ENCODE measurements at regions not wholly inside any gene's neighbourhood (a gene's known extent, or its start where the extent isn't known, plus 50 kb on each side); places are given as distances from the start of the nearest gene placed in this dataset.
"Not testable (repeated sequence)": the region's sequence is repeated elsewhere in the genome, so short reads cannot be mapped to it uniquely, and the experiment has no call there.

DNA sequence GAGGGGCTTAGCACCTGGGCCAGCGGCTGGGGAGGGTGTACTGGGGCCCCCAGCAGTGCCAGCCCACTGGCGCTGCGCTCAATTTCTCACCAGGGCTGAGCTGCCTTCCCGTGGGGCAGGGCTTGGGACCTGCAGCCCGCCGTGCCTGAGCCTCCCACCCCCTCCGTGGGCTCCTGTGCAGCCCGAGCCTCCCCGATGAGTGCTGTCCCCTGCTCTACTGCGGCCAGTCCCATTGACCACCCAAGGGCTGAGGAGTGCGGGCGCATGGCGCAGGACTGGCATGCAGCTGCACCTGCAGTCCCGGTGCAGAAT, 65.5 kb upstream of the SLC25A43 start:
- H3K4me1 ChIP-seq (ENCODE audit: insufficient read depth, low read length, poor library complexity, severe bottlenecking); H3F3A ChIP-seq (ENCODE audit: low read depth); H3K79me2 ChIP-seq (ENCODE audit: insufficient read depth, low read length): not testable (repeated sequence)

DNA sequence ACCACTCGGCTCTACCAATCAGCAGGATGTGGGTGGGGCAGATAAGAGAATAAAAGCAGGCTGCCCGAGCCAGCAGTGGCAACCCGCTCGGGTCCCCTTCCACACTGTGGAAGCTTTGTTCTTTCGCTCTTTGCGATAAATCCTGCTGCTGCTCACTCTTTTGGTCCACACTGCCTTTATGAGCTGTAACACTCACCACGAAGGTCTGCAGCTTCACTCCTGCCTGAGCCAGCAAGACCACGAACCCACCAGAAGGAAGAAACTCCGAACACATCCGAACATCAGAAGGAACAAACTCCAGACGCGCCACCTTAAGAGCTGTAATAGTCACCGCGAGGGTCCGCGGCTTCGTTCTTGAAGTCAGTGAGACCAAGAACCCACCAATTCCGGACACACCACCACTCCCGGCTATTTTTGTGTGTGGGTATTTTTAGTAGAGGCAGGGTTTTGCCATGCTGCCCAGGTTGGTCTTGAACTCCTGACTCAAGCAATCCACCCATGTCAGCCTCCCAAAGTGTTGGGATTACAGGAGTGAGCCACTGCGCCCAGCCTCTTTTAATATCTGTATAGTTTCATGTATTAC, 64.6 kb upstream of the SLC25A43 start:
- H3F3A ChIP-seq (ENCODE audit: low read depth); H2AFZ ChIP-seq (ENCODE audit: low read length); H3K9me3 ChIP-seq (ENCODE audit: insufficient read depth, low read depth, low read length); H3K4me1 ChIP-seq (ENCODE audit: insufficient read depth, low read length, poor library complexity, severe bottlenecking); H3K4me3 ChIP-seq (ENCODE audit: low read length, poor library complexity, severe bottlenecking); H3K9me2 ChIP-seq (replicated peaks; ENCODE audit: low read depth, low read length); H4K20me1 ChIP-seq (ENCODE audit: insufficient read depth, low read length, poor library complexity, severe bottlenecking); H3K36me3 ChIP-seq (ENCODE audit: insufficient read depth, low read length); H3K79me2 ChIP-seq (ENCODE audit: insufficient read depth, low read length); H3K4me2 ChIP-seq (ENCODE audit: low read depth, low read length, poor library complexity, severe bottlenecking); H3K9ac ChIP-seq (ENCODE audit: low read depth, low read length, poor library complexity, severe bottlenecking); H3K27me3 ChIP-seq (ENCODE audit: insufficient read depth, low read length, poor library complexity, severe bottlenecking): not testable (repeated sequence)

More for the DNA sequence above, 65.5 kb upstream of the SLC25A43 start:
- H2AFZ ChIP-seq (ENCODE audit: low read length); H3K4me3 ChIP-seq (ENCODE audit: low read length, poor library complexity, severe bottlenecking); H3K4me2 ChIP-seq (ENCODE audit: low read depth, low read length, poor library complexity, severe bottlenecking); H3K27me3 ChIP-seq (ENCODE audit: insufficient read depth, low read length, poor library complexity, severe bottlenecking); H4K20me1 ChIP-seq (ENCODE audit: insufficient read depth, low read length, poor library complexity, severe bottlenecking); H3K9ac ChIP-seq (ENCODE audit: low read depth, low read length, poor library complexity, severe bottlenecking); H3K36me3 ChIP-seq (ENCODE audit: insufficient read depth, low read length); H3K9me2 ChIP-seq (replicated peaks; ENCODE audit: low read depth, low read length); H3K9me3 ChIP-seq (ENCODE audit: insufficient read depth, low read depth, low read length): not testable (repeated sequence)

DNA sequence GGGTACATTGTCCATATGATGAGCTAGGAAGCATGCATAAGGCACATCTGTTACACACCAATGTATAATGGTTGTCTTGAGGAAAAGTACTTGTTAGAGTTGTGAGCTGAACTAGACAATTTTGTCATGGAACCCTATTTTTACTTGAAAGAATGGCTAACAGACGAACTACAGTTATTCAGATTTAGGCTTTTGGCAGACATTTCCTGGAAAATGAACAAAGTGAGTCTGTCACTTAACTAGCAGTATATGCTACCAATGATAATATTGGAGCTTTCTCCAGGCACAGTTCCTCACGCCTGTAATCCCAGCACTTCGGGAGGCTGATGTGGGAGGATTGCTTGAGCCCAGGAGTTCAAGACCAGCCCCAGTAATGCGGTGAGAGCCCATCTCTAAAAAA, 61.9 kb upstream of the SLC25A43 start:
- Histone ChIP-seq H3K4me1 (ENCODE audit: insufficient read depth, low read length, poor library complexity, severe bottlenecking) (no peaks in the 10 kb centered on the region), H4K20me1 (ENCODE audit: insufficient read depth, low read length, poor library complexity, severe bottlenecking) (no peaks in the 10 kb centered on the region), H3K36me3 (ENCODE audit: insufficient read depth, low read length) (no peaks in the 10 kb centered on the region), H3K9ac (ENCODE audit: low read depth, low read length, poor library complexity, severe bottlenecking) (no peak overlapping the region), H3K9me2 (replicated peaks; ENCODE audit: low read depth, low read length) (no peaks in the 10 kb centered on the region), H3F3A (ENCODE audit: low read depth) (no peaks in the 10 kb centered on the region), H3K9me3 (ENCODE audit: insufficient read depth, low read depth, low read length) (no peaks in the 10 kb centered on the region), H2AFZ (ENCODE audit: low read length) (no peak overlapping the region), H3K4me3 (ENCODE audit: low read length, poor library complexity, severe bottlenecking) (no peak overlapping the region), H3K27me3 (ENCODE audit: insufficient read depth, low read length, poor library complexity, severe bottlenecking) (no peaks in the 10 kb centered on the region), H3K79me2 (ENCODE audit: insufficient read depth, low read length) (no peaks in the 10 kb centered on the region), H3K4me2 (ENCODE audit: low read depth, low read length, poor library complexity, severe bottlenecking) (no peak overlapping the region)
- TF ChIP-seq, protein P1, sequence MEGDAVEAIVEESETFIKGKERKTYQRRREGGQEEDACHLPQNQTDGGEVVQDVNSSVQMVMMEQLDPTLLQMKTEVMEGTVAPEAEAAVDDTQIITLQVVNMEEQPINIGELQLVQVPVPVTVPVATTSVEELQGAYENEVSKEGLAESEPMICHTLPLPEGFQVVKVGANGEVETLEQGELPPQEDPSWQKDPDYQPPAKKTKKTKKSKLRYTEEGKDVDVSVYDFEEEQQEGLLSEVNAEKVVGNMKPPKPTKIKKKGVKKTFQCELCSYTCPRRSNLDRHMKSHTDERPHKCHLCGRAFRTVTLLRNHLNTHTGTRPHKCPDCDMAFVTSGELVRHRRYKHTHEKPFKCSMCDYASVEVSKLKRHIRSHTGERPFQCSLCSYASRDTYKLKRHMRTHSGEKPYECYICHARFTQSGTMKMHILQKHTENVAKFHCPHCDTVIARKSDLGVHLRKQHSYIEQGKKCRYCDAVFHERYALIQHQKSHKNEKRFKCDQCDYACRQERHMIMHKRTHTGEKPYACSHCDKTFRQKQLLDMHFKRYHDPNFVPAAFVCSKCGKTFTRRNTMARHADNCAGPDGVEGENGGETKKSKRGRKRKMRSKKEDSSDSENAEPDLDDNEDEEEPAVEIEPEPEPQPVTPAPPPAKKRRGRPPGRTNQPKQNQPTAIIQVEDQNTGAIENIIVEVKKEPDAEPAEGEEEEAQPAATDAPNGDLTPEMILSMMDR (conservative IDR thresholded peaks at IDR 0.05; ENCODE audit: low read length) = no peak
- no peak for TF ChIP-seq EZH2phosphoT487 (IDR thresholded peaks at IDR 0.05; ENCODE audit: borderline replicate concordance)

DNA sequence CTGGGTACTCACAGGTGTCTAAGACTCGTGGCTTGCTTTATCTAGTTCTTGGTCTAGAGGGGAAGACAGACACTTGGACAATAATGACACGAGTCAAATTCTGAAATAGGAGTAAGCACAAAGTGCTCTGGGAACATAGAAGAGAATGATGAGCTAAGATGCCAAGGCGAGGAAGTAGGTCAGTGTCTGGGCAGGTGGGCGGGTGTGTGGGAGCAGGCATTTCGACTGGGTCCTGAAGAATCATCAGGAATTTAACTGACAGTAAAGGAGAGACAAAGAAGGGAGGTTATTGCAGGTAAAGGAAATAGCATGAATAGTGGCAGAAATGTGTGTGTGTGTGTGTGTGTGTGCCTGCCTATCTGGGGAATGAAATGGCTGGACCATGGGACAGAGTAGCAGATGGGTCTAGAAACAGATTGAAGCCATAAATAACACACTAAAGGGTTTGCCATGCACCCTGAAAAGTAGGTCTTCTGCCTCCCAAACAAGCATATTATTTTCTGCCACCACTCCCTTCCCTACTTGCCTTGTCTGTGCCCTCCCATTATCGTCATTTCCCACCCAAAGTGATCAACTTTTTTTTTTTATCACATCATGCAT, 58.4 kb upstream of the SLC25A43 start:
- no peaks in the 10 kb centered on the region for H3K27me3 ChIP-seq (ENCODE audit: insufficient read depth, low read length, poor library complexity, severe bottlenecking)
- no peaks in the 10 kb centered on the region for H3K9me2 ChIP-seq (replicated peaks; ENCODE audit: low read depth, low read length)
- H3K9ac ChIP-seq (ENCODE audit: low read depth, low read length, poor library complexity, severe bottlenecking) = no peak overlapping the region
- TF ChIP-seq, protein P1 (conservative IDR thresholded peaks at IDR 0.05; ENCODE audit: low read length) = no peak
- TF ChIP-seq EZH2phosphoT487 (IDR thresholded peaks at IDR 0.05; ENCODE audit: borderline replicate concordance) = no peak
- peaks cover 8% of the 10 kb centered on the region for H3K4me1 ChIP-seq (ENCODE audit: insufficient read depth, low read length, poor library complexity, severe bottlenecking)
- H3K79me2 ChIP-seq (ENCODE audit: insufficient read depth, low read length) = no peaks in the 10 kb centered on the region
- no peak overlapping the region for H2AFZ ChIP-seq (ENCODE audit: low read length)
- H3K4me2 ChIP-seq (ENCODE audit: low read depth, low read length, poor library complexity, severe bottlenecking) = no peak overlapping the region
- H3K36me3 ChIP-seq (ENCODE audit: insufficient read depth, low read length) = no peaks in the 10 kb centered on the region
- no peaks in the 10 kb centered on the region for H4K20me1 ChIP-seq (ENCODE audit: insufficient read depth, low read length, poor library complexity, severe bottlenecking)
- H3K9me3 ChIP-seq (ENCODE audit: insufficient read depth, low read depth, low read length) = no peaks in the 10 kb centered on the region
- no peaks in the 10 kb centered on the region for H3F3A ChIP-seq (ENCODE audit: low read depth)
- H3K4me3 ChIP-seq (ENCODE audit: low read length, poor library complexity, severe bottlenecking) = no peak overlapping the region
